ENCODE measurements at regions not wholly inside any gene's neighbourhood (a gene's known extent, or its start where the extent isn't known, plus 50 kb on each side); places are given as distances from the start of the nearest gene placed in this dataset.
A peak's percentile ranks its signal among the peaks of the same experiment; 100 is the strongest.

DNA sequence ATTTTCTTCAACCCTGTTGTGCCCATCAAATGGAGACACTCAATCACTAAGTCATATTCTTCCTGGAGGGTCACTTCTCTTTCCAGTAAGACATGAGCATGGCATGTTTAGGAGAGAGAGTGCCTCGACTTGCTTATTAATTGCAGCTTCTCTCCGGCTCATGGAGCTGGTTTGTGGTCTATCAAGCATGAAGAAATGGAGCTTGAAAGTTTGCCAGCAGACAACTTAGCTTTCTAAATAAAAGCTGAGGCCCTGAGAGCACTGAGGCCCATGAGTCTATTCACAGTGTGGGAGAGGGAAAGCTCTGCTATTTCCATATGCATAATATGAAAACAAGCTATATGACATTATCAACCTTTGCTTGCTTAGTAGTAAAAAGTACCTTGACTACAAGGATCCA is 378.5 kb downstream of the FGF9 start:
- DNase-seq (ENCODE audit: low read depth in 2 of 2, low spot score in 1 of 2), result no peak

DNA sequence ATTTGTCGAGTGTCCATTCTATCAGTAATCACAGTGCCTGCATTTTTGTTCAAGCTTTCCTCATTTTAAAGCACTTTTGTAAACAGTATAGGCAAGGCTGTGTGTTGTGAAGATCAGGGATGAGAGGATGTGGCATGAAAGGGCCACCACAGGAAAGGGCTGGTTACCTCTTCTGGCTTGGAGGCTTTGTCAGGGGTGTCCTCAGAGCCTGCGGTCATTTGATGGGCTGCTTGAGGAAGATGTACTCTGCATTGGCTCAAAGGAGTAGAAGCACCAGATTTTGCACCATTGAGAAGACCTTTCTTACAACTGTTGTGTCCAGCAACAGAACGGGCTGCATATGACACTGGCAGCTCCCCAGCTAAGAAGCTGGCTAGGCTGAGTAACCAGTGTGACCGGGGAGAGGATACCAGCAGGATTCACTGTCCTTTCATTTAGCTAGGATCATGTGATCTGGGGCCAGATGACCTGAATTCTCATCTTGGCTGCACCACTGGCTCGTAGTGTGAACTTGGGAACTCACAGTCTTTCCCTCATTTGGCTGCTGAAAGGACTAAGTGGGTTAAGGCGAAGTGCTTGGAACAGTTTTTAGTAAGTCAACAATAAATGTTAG is 380.2 kb downstream of the FGF9 start:
- no peak for DNase-seq (ENCODE audit: low read depth in 2 of 2, low spot score in 1 of 2)

DNA sequence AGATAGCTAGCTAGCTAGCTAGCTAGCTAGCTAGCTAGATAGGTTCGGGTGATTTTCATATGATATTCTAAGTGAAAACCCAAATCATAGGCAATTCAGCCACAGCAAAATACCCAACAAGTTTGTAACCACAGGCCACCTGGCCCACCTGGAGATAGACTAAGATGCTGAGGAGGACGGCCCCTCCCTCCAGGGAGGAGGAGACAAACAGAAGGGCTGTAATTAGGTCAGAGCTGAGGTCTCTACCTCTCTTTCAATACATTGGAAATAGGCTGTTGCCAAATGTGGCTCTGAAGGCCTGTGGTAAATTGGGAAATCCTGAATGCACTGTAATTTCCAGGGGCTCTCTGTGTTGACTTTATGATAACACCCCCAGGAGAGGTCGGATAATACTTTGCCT is 382.2 kb downstream of the FGF9 start:
- DNase-seq (ENCODE audit: low read depth in 2 of 2, low spot score in 1 of 2), result no peak

DNA sequence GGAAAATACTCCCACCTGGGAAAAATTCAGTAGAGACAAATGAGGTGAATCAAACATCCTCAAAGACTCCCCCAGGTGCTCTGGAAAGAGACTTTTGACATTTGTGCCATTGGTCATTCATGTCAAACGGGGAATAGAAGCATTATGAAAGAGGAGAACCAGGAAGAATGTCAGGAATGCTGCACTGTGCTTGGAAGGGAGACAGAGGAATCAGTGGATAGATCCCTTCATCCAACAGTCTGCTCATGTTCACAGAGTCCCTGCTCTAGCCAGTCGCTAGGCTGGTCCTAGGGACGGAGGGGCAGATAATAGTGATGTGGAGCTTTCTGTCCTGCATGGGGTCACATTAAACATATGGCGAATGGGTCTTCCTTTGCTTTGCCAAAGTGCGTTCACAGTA is 384.4 kb downstream of the FGF9 start:
- DNase-seq (ENCODE audit: low read depth in 2 of 2, low spot score in 1 of 2), result no peak

DNA sequence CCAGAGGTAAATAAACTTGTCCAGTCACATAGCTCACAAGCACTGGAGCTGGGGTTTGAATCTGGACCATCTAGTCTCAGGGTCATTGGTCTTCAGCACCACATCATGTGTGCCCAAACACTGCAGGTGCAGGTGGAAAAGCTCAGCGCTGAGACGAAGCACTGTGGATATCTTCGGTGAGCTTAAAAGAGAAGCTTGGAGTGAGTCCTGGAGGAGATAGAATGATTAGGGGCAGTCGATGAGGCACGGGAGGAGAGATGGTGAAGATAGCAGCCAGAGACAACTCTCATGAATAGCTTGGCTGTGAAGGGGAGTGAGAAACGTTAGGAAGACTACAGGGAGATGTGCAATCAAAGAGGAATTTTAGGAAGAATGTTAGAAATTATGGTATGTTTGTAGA is 389.3 kb downstream of the FGF9 start:
- DNase-seq (ENCODE audit: low read depth in 2 of 2, low spot score in 1 of 2), result no peak

DNA sequence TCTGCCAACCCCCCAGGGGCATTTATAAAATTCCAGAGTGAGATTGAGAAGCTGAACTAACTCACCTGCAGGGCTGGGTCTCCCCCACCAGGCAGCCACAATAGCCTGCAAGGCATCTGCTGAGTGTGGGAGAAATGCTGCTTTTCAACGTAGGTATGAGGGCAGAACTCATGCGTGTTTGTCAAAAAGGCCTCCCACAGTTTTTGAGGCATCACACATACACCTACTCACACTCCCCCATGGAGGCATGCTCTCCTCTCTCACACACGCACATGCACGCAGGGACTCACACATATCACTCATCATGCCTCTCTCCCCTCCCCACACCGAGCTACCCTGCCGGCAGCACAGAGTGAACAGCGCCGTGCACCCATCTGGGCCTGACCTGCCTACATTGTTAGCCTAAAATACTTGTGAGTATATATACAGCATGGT is 390.5 kb downstream of the FGF9 start:
- peak; percentile 35 to 66 for DNase-seq (ENCODE audit: low read depth in 2 of 2, low spot score in 1 of 2)

DNA sequence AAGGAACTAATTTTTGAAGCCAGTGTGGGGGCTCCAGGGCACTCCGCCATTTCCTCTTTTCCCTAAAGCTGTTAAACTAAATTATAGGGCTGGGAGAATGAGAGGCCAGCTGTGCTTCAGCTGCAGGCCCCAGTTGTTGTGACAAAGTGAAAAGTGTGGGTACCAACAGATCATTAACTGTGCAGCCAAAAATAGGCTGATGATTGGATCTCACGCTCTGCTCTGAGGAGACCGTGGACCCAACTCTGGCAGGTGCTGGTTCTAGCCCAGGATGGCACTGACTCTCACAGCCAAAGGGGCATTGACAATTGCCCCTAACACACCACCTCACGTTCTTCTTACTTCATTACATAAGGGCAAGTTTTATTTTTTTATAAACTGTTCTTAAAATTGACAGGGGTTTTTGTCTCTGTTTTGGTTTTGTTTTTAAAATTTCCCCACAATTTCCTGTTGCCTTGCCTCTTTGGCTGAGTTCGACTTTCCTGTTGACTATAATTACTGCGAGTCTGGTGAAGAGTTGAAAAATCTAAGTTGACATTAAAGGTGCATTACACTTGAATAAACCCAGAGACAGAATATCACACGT is 391.0 kb downstream of the FGF9 start:
- no peak for DNase-seq (ENCODE audit: low read depth in 2 of 2, low spot score in 1 of 2)

DNA sequence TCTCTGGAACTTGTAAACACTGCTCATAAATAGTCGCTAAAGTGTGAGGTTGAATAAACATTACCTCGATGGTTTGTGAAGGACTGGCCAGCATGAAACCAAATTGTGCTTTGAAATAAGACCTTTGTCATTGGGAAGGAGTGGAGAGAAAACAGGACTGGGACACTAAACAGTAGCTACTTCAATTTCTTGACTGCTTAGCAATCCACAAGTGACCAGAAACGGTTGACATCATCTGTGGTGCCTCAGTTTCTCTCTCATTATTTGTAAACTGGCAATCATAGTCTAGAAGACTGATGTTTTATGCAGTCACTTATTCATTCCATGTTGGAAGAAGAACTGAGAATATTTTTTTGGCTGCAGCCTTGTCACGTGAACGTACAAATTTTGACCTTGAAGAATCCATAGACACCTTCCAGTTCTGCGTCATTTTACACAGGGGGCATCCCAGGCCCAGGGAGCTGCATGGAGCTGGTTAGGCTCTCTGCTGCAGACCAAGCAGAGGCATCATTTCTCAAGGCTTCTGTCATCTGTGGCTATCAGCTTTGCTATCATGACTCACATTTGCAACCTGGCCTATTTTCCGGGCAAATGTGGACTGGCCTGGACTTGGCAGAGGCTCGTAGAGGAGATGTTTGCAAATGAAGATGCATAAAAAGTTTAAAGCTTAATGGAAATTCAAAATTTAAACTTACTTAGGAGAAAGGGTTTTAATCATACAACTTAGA is 391.8 kb downstream of the FGF9 start:
- DNase-seq (ENCODE audit: low read depth in 2 of 2, low spot score in 1 of 2), result no peak

DNA sequence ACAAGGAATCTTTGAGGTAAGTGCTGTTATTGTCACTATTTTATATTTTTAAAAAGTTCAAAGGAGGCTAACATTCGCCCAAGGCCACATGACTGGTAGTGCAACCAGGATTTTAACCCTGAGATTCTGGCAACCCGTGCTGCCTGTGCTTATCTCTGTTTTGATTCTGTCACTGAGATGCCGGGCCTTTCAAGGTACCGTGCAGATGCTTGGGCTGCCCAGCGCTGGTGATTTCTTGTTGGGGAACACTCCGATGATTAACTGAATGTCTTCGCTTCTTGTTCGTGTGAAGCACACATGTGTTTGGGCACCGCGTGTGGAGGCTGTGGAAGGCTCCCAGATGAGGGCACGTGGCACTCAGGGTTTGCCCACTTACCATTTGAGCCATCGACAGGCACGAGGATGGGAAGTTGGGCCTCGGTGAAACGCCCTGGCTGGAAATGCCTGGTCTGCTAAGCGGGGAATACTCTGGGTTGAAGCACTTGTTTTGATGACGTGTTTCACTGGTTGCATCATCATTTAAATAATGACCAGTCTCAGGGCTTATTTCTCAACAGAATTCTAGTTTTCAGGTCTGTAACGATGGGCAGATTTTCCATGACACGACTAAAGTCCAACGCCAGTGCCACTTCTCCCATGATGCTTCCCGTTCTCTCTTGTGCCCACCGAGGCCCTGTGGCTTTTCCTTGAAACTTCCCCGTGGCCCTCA is 392.7 kb downstream of the FGF9 start:
- no peak for DNase-seq (ENCODE audit: low read depth in 2 of 2, low spot score in 1 of 2)

DNA sequence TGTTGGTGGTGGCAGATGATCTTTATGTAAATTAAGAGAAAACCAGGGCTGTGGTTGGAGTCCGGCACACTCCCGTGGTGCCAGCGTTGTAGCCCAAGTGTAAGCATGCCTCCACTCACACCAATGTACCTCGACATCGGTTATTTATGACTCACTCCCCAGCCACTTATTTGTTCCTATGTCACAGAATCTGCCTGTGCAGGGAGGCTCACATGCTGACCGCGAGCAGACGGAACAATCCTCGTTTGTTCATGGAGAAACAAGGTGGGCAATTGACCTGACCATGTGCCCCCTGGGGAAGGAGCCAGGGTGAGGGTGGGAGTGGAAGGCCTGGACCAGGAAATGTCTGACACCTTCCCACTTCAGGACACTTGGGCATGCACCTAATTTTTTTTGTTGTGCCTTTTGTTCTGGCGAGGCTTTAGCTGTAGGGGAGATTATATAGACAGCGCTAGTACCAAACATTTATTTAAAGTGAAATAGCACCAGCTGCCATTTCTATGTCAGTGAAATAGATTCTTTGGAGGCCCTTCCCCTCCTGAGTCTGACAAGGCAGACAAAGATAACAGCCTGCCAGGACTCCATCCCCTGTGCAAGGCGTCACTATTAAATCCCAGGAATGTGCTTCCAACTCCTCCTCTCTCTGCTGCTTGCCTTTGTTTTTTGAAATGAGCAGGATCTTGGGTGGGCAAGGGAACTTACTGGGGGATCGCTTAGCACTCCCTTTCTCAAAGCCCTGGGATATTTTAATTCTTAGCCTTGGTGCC is 394.2 kb downstream of the FGF9 start:
- DNase-seq (ENCODE audit: low read depth in 2 of 2, low spot score in 1 of 2), result no peak

DNA sequence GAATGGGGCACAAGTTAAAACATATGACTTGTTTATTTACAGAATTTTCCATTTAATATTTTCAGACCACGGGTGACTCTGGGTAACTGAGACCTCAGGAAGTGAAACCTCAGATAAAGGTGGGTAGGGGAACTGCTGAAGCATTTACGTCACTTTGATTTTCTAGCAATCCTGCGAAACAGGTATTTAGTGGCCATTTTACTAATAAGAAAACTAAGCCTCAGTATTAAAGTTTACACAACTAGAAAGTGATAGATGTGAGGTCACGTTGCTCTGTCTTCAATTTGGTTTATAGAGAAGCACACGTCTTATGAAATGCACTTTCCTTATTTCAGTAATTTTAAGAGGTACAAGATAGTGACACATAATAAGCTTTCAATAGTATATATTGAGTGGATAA is 402.8 kb downstream of the FGF9 start:
- DNase-seq (ENCODE audit: low read depth in 2 of 2, low spot score in 1 of 2), result no peak

DNA sequence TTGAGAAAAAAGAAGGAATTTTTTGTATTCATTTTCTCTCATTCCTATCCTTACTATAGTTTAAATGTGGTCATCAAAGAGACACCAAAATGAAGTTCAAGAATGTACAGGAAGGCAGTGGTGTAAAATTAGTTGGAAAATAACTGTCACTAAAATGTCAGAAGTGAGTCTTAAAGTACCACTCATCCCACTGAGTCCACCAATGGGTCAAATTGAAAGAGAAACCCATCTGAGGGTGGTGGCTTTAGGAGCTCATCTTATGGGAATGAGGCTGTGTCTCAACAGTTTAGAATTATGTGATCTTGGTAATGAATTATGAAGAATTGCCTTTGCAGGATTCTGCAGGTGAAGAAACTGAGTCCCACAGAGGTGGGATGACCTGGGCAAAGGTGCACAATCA is 403.5 kb downstream of the FGF9 start:
- no peak for DNase-seq (ENCODE audit: low read depth in 2 of 2, low spot score in 1 of 2)

DNA sequence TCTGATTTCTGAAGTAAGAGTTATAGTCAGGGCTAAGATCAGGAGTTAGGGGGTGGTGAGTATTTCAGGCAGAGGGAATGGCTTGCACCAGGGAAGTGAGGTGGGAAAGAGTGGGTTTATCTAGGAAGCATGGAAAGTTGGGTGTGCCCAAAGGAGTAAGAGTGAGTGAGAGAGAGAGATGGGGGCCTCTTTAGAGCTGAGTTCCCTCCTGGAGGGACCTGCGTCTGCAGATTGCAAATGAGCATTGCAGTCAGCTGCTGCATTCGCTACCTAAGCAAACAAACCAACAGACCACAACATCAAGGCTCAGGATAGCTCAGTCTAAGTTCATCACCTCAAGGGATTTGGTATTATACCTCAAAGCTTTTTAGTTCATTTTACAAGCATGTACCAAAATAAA is 405.8 kb downstream of the FGF9 start:
- DNase-seq (ENCODE audit: low read depth in 2 of 2, low spot score in 1 of 2), result no peak

DNA sequence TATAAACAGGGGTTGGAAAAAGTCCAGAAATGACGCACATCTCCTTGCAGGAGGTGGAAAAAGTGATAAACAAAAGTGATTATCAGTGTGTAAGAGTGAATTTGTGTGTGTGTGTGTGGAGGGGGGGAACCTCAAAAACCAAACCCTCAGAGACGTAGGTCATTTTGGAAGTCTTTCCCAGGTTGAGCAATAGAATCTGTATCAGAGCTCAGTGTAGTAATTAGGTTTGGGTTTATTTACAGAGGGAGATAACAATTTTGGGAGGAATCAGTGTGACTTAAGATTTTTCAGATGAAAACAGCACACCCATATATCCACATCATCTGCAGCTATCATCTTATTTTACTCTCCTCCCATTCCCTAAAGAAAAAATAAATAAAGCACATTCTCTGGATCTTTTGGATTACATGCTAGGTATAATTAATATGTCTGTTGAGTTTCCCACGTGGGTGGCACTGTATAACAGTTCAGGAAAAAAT is 406.4 kb downstream of the FGF9 start:
- DNase-seq (ENCODE audit: low read depth in 2 of 2, low spot score in 1 of 2), result no peak

DNA sequence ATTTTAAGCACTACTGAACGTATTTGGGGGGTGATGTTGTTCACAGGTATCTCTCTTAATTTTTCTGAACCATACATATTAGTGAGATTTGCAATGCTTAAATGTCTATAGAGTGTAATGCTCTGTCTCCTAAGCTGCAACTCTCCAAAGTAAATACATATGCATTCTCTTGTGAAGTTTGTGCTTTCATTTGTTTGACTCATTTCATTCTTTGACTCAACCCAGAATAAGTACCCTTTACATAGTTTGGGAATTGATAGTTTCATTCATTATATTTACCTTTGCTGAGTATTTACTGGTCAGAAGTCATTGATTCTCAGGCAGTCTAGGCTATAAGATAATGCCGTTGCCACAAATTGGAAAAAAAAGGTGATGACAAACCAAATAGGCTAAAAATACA is 406.9 kb downstream of the FGF9 start:
- no peak for DNase-seq (ENCODE audit: low read depth in 2 of 2, low spot score in 1 of 2)

DNA sequence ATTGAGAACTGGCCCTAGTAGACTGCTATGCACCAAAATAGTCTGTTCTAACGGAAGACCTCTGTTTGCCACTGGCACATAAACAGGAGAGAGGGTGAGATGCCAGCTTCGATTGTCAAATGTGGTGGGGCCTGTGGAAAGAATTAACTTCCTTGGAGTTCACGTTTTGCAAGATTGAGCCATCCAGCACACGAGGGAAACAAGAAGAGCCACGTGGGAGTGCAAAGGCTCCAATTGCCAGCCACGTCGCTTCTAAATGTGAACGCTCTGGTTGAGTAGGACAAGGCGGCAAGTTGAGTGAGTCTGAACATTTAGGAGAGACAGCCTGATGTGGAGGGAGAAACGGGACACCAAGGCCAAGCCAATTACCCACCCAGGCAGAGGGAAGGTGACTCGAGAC is 409.1 kb downstream of the FGF9 start:
- no peak for DNase-seq (ENCODE audit: low read depth in 2 of 2, low spot score in 1 of 2)

DNA sequence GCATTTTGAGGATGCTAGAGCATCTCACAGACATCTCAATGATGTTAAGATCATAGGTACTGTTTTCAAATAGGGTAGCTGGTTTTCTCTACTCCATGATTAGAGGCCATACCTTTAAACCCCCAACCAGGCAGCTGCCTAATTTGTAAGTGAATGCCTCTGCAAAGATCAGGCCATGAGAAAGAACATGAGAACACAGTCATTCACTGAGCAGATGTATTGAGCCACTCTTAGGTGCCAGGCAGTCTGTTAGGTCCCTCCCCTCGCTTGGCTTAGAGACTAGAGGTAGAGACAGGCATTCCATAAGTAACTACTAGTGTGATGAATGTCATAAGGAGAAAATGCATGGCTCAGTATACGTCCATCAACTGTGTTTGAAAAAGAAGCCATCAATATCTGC is 410.0 kb downstream of the FGF9 start:
- DNase-seq (ENCODE audit: low read depth in 2 of 2, low spot score in 1 of 2), result no peak

DNA sequence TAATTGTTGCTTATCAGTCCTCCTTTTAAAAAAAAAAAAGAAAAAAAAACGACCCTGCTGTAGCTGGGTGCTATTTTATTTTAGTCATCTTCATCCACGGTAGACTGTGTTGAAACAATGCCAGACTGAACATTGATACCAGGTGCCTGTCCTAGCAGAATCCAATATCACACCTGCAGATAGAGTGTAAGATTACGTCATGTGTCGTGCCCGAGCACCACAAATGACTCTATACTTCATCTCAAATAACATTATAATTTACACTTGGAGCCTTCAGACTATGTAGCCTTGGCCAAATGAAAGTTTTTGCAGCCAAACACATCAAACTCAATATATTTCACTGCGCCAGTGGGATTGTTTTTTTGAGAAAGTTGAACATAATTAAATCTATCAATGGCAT is 410.6 kb downstream of the FGF9 start:
- no peak for DNase-seq (ENCODE audit: low read depth in 2 of 2, low spot score in 1 of 2)

DNA sequence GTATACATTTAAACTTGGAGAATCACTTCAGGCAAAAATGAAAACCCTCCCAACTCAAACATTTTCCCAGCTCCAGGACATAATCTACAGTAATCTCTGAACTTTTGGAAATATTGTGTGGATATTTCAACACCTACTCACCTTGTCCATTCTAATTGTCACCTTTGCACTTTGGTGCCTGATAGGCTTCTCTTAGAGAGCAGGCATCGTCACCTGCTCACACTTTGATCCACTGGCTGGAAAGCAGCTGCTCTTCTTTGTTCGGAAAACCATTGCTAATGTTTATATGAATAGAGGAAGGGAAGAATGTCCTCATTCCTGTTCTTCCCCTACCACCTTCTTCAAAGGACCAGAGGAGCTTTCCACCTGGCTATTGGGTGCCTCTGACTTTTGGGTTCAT is 411.2 kb downstream of the FGF9 start:
- no peak for DNase-seq (ENCODE audit: low read depth in 2 of 2, low spot score in 1 of 2)

DNA sequence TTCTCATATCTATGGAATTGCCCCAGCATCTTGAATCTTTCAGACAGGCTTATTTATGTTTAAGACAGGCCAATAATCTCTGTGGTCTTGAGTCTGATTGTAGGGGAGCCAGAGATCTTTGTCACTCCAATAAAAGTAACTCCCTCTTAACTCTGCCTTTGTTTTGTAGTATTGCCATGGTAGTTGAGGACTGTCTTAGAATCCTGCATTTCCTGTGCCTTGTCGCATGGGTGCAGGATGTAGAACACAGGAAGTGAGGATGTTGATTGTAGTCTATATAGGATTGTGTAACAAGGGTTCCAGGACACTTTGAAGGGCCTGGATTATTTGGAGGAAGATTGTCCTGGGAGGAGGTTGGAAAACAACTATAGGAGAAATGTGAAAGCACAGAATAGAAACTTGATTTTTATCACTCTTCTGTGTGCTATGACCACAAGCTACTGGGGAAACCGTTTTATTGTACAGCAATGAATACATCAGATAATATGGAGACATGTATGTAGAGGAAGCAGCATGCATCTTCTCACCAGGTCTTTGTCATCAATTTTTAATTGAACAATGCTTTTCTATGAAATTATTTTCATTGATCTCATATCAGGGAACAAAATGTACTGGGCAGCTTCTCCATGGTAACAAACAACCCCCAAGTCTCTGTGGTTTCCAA is 411.7 kb downstream of the FGF9 start:
- no peak for DNase-seq (ENCODE audit: low read depth in 2 of 2, low spot score in 1 of 2)

DNA sequence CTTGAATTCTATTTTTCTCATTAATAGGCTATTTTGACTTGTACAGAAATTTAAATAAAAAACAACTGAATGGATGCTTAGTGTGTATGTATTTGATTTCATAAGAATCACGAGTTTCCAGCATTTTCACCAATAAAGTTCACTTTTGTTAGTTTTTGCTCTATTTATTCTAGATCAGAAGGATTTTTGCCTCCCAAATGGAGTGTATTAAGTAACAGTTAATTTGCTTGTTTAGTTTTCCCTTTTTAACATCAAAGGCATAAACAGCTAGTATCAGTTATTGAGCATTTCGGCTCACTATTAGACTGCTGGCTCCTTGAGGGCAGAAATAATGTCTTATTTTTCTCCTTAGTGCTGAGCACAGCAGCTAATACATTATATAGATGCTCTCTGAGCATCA is 414.1 kb downstream of the FGF9 start:
- no peak for DNase-seq (ENCODE audit: low read depth in 2 of 2, low spot score in 1 of 2)

All from stimulated activated CD8-positive, alpha-beta memory T cell treated with anti-CD3 and anti-CD28 coated beads, Interleukin-4, amount 100 ng/mL, for 4 hours (primary cell).